Tongue (tissue), 1 donor: ENCODE measurements at regions not wholly inside any gene's neighbourhood (a gene's known extent, or its start where the extent isn't known, plus 50 kb on each side); places are given as distances from the start of the nearest gene placed in this dataset.

Experiments used
- DNase-seq: peaks from one replicate; pipeline ENCODE4 v3.0.0-alpha.2; 2015

DNA sequence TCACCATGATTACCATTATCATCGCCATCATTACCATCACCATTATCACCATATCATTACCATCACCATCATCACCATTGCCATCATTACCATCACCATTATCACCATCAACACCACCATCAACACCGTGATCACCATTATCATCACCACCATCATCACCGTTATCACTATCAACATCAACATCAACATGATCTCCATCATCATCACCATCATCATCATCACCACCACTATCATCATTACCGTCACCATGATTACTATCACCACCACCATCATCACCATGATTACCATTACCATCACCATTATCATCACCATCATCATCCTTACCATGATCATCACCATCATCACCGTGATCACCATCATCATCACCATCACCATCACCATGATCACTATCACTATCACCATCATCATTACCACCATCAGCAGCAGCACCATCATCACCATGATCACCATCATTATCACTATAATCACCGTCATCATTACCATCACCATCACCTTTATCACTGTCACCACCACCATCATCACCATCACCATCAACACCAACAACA lies 753.7 kb downstream of the BRD1 start:
- no peak for DNase-seq

DNA sequence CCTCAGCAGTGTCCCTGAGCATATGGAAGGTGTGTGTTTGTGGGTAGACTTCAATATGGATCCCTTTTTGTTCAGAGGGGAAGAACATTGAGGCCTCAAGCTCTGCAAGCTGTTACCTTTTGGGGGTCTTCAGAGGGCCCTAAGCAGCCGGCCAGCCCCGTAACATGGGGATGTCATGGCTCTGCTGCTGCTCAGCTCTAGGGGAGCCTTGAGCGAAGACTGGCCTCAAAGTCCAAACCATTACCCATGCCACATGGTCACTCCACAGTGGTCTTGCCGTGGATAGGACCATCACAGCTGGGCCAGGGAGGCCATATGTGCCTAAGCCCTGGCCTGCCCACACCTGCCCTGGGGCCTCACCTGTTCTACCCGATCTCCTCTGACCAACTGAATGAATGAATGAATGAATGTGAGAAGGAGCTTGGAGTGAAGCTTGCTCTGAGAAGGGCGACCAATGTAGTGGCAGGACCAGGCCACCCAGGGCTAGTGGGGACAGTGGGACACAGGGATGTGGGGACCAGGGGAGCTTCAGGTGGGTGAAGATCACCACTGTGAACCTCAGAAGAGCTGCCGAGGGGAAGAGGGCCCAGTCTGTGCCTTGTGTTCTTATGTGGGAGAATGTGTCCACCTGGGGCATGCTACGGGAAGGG lies 754.6 kb downstream of the BRD1 start:
- DNase-seq, result no peak

DNA sequence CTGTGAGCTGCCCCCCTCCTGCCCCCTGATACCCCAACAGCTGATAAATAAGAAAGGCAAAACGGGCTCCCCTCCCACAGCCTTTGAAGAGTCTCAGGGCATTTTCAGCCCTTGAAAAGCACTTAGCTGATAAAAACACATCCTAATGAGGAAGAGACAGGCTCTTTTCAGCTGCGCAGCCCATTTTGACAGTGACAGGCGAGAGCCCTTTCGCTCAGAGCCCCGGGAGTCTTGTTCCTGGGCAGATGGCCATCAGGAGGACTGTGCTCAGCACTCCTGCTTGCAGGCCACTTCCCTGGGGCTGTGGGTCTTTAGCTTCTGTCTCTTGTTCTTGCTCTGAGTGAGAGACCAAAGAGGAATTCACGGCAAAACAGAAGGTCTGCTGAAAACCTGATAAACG lies 757.2 kb downstream of the BRD1 start:
- DNase-seq, result no peak

DNA sequence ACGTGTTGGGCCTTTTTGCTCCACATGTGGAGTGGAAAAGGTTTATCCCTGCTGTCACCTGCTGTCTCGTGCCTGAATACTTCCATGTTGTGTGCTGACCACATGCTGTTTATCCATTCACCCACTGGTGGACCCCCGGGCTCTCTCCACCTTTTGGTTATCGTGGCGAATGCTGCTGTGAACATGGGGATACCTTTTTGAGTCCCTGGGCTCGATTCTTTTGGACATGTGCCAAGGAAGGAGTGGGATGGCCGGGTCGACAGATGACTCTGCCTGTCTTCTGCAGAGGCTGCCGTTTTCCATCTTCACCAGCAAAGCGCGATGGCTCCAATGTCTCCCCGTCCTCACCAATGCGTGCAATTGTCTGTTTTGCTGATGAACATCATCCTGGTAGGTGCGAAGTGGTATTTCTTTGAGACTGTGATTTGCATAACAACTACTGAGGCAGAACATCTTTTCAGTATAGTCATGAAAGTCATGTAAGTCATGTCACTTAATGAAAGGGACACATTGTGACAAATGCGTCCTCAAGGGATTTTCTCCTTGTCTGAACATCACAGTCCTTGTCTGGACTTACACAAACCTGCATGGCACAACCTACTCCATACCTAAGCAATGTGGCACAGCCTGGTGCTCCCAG lies 758.7 kb downstream of the BRD1 start:
- no peak for DNase-seq

DNA sequence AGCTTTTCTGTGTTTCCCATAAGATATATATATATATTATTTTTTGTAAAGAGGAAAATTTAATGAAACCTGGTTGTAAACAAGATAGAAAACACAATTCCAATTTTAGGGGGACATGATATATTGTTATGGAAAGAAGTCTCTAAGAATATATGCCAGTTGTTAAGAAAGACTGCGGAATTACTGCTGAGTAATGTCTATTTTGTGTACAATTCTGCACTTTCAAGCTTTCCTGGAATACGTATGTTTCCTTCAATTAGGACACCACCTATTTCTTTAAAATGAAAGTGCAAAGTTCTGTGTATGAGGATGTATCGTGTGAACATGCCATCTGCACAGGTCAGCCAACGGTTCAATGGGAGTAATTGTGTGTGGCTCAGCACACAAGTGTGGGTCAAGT lies 760.2 kb downstream of the BRD1 start:
- DNase-seq, result no peak

DNA sequence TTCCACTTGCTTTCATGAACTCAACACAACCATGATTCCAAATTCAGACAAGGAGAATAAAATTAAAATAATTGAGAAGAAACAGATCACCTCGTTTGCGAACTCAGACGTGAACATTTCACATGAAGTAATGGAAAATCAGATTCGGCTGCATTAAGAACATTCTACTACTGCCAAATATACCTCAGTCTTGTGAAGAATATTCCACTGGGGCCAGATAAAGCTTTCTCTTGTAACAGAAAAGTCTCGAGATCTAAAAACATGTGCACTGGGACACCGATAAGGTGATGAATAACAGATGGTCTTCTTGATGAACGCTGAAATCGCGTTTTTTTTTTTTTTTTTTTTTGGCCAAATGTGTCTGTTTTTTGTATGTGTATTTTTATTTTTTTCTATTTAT lies 761.1 kb downstream of the BRD1 start:
- DNase-seq, result peak; percentile 86

DNA sequence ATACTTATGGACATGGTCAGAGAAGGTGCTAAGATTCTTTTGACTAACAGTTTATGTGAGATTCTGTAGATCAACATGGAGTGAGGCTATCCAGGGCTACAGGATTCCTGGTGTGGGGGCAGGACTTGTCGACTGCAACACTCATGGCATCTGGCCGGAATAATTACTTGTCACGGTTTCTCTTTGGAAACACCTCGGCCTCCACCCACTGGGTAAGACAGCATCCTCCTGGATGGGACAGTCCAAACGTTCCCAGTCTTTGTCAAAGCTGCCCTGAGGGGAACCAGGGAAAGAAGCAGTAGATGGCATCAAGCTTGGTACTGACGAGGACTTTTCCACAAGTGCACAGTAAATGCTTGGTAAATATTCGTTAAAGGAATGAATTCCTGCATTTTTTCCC lies 762.8 kb downstream of the BRD1 start:
- DNase-seq, result no peak

DNA sequence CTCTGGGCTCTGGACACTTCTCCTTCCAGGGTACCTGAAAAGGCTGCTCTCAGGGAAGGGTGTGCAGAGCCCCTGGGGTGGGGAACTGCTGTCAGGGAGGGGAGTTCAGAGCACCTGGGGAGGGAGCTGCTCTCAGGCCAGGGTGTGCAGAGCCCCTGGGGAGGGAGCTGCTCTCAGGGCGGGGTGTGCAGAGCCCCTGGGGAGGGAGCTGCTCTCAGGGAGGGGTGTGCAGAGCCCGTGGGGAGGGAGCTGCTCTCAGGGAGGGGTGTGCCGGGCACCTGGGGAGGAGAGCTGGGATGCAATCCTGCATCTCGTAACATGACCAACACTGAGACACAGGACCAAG lies 764.2 kb downstream of the BRD1 start:
- DNase-seq, result no peak

DNA sequence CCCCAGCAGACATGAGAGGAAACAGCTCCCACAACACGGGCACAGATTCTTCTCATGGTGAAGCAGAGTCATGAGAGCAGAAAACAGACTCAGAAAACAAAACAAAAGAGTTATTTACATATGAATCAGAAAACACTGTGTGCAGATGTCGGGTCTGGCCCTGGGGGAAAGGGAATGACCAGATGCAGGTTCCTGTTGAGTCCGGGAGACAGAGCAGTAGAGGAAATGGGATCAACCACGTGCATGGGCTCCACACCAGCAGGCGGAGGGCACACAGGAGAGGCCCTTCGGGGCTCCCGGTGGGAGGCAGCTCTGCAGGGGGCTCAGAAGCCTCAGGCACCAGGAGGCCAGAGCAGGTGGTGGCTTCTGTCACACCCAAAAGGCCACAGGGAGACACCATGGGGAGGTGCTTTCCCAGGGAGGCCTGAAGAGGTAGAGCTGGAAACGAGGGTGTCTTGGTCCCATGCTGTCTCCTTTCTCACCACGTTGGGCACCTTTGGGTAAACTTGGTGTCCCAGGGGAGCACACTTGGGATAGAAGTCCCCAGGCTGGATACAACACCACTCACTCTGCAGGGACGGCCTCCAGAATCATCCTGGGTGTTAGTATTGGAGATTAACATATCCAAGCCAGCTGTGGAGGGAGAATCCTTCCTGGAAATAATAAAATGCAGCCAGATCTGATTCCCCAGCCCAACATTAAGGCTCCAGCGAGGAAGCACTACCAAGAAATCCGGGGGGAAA lies 764.7 kb downstream of the BRD1 start:
- no peak for DNase-seq

DNA sequence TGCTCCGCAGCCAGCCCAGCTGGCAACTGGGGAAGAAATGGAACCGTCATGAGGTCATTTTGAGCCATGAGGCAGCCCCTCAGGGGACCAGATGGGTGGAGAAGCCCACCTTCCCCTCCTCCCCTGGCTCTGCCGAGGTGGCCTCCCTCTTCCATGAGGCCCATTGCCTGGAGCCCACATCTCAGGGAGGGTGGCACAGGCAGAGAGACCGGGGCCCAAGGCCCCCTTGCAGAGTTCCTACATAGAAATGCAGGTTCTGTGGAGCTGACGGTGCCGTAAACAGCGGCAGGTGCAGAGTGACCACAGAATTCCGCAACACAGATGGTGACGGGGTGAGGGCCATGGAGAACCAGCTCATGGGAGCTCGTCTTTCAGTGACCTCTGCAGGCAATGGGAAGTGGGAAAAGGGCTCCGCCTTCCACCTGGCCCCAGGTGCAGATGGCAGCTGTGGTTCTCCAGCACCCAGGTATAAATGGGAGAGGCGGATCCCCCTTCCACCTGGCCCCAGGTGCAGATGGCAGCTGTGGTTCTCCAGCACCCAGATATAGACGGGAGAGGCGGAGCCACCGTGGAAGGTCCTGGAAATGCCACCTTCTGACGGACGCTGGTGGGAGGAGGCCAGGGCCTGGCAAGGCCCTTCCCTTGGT lies 765.4 kb downstream of the BRD1 start:
- no peak for DNase-seq

DNA sequence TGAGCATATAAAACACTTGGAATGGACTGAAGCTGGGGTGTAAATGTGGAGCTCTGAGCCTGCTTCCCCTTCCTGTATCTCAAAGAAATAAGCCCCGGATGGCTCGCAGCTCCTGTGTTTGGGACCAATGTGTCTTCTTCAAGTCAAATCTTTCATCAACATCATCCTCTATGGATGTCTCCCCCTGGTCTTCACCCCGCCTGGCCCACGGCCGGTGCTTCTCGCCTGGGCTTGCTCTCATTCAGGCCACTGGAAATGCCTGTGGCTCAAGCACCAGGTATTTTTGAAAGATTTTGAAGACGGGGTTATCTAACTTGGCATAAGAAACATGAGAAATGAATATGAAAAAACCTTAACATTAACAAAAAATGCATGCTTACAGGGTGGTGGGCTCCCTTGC lies 769.8 kb downstream of the BRD1 start:
- DNase-seq, result no peak

DNA sequence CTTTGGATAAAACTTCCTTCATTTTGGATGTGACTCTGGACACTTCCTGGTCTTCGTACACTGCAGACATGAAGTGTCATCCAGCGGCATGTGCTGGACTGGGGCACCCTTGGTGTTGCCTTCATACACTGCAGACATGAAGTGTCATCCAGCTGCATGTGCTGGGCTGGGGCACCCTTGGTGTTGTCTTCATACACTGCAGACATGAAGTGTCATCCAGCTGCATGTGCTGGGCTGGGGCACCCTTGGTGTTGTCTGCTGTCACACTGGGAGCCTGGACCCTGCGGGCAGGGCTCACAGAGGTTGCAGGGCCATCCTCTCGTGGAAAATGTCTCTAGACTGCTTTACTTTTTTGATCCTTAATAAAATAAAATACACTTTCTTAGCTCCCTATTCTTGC lies 771.4 kb downstream of the BRD1 start:
- DNase-seq, result no peak

DNA sequence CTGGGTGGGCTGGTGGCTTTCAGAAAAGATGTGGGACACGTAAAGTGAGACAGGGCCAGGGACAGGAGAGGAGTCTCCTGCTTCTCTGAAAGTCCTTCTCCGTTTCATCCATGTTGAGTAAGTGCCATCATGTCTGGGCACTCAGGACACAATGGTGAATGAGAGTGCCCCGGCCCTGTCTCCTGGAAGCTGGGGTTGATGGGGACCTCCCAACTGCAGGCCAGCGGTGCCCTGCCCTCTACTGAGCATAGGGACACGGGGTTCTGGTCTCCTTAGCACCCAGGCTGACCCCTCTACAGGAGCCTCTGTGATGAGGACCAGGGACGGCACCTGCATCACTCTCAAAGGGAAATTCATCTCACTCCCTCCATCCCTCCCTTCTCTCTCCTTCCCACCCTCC lies 772.3 kb downstream of the BRD1 start:
- DNase-seq, result no peak

DNA sequence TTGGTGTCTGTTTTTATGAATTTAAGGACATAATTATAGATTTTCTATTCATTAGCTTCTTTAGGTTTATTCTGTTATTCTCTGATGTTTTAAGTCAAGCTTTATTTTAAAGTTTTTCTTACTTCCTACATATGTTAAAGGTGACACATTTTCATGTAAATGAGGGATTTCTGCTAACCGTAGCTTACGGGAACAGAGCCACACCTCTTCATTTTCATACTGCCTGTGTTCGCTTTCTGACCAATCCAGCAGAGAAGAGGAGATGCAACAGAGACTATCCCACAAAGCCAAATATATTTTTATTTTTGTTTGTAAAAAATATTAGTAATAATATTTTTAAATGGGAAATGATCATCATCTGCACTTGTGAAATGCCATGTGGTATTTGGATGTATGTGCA lies 774.1 kb downstream of the BRD1 start:
- DNase-seq, result no peak

DNA sequence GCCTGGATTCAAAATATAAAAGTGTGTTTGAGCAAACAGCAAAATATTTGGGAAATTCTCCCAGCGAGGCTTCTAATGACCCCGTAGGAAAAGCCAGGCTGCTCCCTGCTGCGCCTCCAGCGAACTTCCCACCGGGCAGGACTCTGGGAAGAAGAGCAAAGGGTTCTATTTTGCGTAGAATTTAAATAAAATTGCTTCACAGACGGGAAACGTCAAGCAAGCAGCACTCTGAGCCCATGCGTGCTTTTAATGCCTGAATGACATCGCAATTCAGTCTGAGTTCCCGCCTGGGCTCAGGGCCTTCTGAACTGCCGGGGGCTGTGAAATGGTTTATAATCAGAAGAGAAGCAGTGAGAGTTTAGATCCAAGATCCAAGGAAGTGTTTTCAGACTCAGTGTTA lies 775.1 kb downstream of the BRD1 start:
- no peak for DNase-seq

DNA sequence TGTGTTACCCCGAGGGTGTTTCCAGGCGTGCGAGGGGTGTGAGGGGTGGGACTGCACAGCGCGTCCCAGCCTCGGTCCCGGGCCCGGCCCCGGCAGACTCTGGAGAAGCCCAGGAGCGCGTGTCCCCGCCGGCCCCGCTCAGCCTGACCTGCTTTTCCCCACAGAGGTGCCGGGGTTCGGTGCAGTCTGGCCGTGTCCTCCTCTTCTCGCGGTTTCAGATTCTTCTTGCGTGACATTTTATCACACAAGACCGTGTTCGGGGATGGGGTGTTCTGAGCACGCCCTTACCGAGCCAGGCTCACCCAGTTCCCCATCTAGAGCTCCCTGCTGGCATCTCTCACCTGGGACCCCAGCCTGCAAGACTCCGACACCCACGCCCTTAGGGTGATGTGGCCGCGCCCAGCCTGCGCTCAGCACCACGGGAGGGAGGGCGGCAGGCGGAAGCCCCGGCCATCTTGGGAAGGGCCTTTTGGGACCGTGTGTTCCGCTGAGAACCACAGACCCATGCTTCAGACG lies 775.6 kb downstream of the BRD1 start:
- no peak for DNase-seq

DNA sequence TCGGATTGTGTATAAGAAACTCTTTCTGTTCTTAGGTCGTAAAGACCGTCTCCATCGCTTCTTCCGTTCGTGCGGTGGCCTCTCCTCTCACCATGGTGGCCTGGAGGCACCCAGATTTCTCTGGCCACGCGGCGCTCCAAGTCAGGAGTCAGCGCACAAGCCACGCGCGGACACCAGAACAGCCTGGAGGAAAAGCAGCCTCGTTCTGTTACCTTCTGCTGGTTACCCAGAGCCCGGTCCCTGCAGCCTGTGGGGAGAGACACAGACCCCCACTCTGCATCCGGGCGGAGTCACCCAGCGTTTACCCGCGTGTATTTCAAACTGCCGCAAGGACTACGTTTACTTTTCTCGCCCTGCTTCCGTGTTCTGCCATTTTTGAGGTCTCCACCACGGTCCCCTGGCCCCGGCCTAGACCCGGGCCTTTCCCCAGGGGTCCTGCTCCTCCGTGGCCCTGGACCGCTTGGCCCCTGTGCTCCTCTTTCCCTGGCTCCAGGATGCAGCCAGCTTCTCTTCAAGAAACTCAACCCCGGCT lies 776.1 kb downstream of the BRD1 start:
- no peak for DNase-seq

DNA sequence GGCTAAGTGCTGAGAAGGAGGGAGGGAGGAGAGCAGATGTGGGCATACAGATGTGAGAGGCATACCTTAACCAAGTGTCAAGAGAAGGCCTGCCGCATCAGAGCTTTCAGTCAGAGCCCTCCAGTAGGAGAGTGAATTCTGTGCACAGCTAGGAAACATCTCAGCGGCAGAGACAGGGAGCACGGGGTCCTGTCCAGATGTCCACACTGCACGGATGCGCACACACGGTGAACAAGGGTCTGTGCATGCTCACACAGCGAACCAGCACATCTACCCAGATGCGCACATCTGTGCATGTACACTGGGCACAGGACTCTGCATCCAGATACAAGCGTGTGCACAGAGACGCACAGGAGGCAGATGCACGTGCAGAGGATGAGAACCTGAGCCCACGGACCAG lies 778.0 kb downstream of the BRD1 start:
- no peak for DNase-seq

DNA sequence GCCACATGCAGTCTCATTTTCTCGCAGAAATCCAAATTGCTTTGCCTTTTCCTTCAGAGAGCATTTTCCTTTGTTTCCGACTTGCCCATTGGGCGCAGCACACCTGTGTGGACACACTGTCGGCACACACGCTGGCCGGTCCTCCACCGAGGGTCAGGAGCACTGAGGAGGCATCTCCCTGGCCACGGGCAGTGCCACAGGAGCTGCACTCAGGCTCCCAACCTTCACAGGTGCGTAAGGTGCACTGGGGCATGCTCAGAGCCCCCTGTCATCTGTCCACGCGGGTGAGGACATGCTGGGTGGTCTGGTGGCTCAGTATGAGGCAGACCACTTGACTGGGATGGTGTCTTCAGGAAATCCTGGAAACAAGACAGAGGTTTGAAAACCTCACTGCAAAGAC lies 779.1 kb downstream of the BRD1 start:
- no peak for DNase-seq

DNA sequence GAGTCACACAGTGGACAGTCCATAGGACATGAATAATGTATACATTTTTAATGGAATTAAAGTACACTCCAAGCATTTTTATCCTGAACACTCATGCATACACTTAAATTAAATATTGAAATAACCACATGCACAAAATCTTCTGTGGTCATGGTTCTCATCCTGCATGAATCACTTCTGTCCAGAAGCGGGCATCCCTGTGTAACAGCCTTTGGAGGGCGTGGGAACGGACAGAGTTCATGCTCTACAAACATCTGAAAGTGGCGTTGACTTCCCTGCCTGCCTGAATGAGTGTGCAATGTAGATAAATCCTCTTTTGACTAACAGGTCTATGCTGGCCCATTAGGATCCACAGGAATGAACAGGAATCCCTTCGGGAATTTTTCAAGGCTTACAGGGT lies 780.2 kb downstream of the BRD1 start:
- DNase-seq, result no peak

DNA sequence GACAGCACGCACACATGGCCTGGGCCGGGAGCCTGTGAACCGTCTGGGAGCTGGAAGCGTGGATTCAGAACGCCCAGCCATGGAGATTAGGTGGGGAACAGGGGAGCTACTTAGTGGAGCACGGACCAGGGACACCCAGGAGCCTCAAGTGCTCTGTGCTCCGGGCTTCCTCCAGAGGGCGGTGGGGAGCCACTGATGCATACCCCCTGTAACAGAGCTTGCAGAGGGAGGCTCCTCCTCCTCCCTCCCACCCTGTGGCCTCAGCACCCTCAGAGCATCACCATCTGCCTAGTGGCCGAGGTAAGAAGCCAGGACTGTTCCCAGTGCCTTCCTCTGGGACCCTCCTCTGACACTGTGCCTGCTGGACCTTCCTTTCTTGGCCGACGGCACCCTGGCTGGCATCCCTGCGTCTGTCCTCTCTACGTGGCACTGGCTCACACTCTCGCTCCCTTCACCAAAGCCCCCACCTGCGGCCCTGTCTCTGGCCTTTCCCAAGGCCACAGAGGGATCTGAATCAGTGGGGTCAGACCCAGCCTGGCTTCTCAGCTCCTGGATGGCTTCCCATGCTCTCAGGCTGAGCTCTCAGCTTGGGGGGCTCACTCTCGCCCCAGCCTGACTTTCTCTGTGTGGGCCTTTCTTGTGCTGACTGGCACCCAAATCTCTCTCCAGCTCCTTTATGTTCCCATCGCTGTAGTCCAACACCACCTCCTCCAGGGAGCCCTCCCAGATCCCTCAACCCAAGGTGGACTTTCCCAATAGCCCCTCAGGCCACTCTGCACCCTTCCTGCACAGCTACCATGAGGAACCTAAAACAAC lies 780.9 kb downstream of the BRD1 start:
- DNase-seq, result peak; percentile 76
